GM23338 (cell line): ENCODE measurements at regions not wholly inside any gene's neighbourhood (a gene's known extent, or its start where the extent isn't known, plus 50 kb on each side); places are given as distances from the start of the nearest gene placed in this dataset.
A peak's percentile ranks its signal among the peaks of the same experiment; 100 is the strongest.

ENCODE experiments used
- ATAC-seq: fragments of 200-7000 bp; cut with Tn5 transposase; 3 replicates; pipeline ENCODE4 v1.9.1; 2020
- DNase-seq: peaks from one replicate; pipeline ENCODE4 v3.0.0-alpha.2; 2015; ENCODE audit warnings: low spot score
- H2AFZ ChIP-seq: fragments of 200-600 bp; sonication (generic); 2 replicates; pipeline ENCODE4 v1.8.0; 2016; ENCODE audit warnings: antibody characterized with exemption, mild to moderate bottlenecking, moderate library complexity
- H3F3A ChIP-seq: fragments of 200-600 bp; sonication (generic); replicated peaks from 2 replicates; pipeline ENCODE4 v1.8.0; 2017; ENCODE audit warnings: antibody characterized with exemption, mixed run types, low read depth
- H3K27ac ChIP-seq: fragments of 200-600 bp; sonication (generic); 2 replicates; pipeline ENCODE4 v1.6.1; 2016; ENCODE audit warnings: low read depth
- H3K27me3 ChIP-seq: fragments of 200-600 bp; sonication (generic); 2 replicates; pipeline ENCODE4 v1.8.0; 2016; ENCODE audit warnings: mild to moderate bottlenecking, mixed run types, moderate library complexity; ENCODE audit not compliant: insufficient read depth
- H3K36me3 ChIP-seq: fragments of 200-600 bp; sonication (generic); 2 replicates; pipeline ENCODE4 v1.8.0; 2016; ENCODE audit warnings: mild to moderate bottlenecking; ENCODE audit not compliant: insufficient read depth
- H3K4me1 ChIP-seq: fragments of 200-600 bp; sonication (generic); 2 replicates; pipeline ENCODE4 v1.8.0; 2016; ENCODE audit warnings: mild to moderate bottlenecking, moderate library complexity; ENCODE audit not compliant: insufficient read depth
- H3K4me2 ChIP-seq: fragments of 200-600 bp; sonication (generic); 2 replicates; pipeline ENCODE4 v1.7.1; 2017; ENCODE audit warnings: mixed run types
- H3K4me3 ChIP-seq: fragments of 200-600 bp; sonication (generic); 2 replicates; pipeline ENCODE4 v1.6.1; 2016; ENCODE audit warnings: mixed run types
- H3K79me2 ChIP-seq: fragments of 200-600 bp; sonication (generic); replicated peaks from 2 replicates; pipeline ENCODE4 v1.8.0; 2017; ENCODE audit warnings: mild to moderate bottlenecking; ENCODE audit not compliant: insufficient read depth
- H3K9me2 ChIP-seq: fragments of 200-600 bp; sonication (generic); 2 replicates; pipeline ENCODE4 v1.8.0; 2017; ENCODE audit not compliant: insufficient read depth
- H4K20me1 ChIP-seq: fragments of 200-600 bp; sonication (generic); replicated peaks from 2 replicates; pipeline ENCODE4 v1.8.0; 2017; ENCODE audit warnings: mild to moderate bottlenecking; ENCODE audit not compliant: insufficient read depth
- H3K27ac Mint-ChIP-seq: 2 replicates; pipeline ENCODE4 v1.8.0; 2020; ENCODE audit warnings: inconsistent platforms, mild to moderate bottlenecking, moderate library complexity, mixed read lengths
- H3K27me3 Mint-ChIP-seq: 3 replicates; pipeline ENCODE4 v1.8.0; 2022; ENCODE audit warnings: low read depth, mild to moderate bottlenecking, moderate library complexity, mixed read lengths, inconsistent platforms; ENCODE audit not compliant: insufficient read depth, poor library complexity
- H3K36me3 Mint-ChIP-seq: 3 replicates; pipeline ENCODE4 v1.8.0; 2021; ENCODE audit warnings: low read depth, mild to moderate bottlenecking, inconsistent platforms, moderate library complexity, mixed read lengths
- H3K4me1 Mint-ChIP-seq: 3 replicates; pipeline ENCODE4 v1.8.0; 2020; ENCODE audit warnings: mild to moderate bottlenecking, inconsistent platforms, mixed read lengths
- H3K4me3 Mint-ChIP-seq: 3 replicates; pipeline ENCODE4 v1.8.0; 2021; ENCODE audit warnings: moderate library complexity, mild to moderate bottlenecking, inconsistent platforms, mixed read lengths
- H3K9me3 Mint-ChIP-seq: 3 replicates; pipeline ENCODE4 v1.8.0; 2020; ENCODE audit warnings: moderate library complexity, mild to moderate bottlenecking, inconsistent platforms, mixed read lengths
- CTCF ChIP-seq, 2 experiments: fragments of 200-600 bp in 1 of 2; sonication (generic) in 1 of 2; conservative IDR thresholded peaks; 2 replicates each; pipeline versions ENCODE4 v1.5.1 to v1.6.1; 2016 to 2017; ENCODE audit warnings: antibody characterized with exemption in 2 of 2, low read depth in 2 of 2, mild to moderate bottlenecking in 2 of 2, moderate library complexity in 1 of 2
- ETS1 ChIP-seq: IDR thresholded peaks from 2 replicates; pipeline ENCODE4 v1.6.1; 2016; ENCODE audit warnings: antibody characterized with exemption
- EZH2 ChIP-seq: fragments of 200-600 bp; sonication (generic); IDR thresholded peaks from one replicate; pipeline ENCODE4 v1.8.0; 2017; ENCODE audit warnings: antibody characterized with exemption, mild to moderate bottlenecking, low read depth; ENCODE audit not compliant: unreplicated experiment
- EZH2phosphoT487 ChIP-seq: fragments of 200-600 bp; sonication (generic); IDR thresholded peaks from one replicate; pipeline ENCODE4 v1.8.1; 2018; ENCODE audit warnings: antibody characterized with exemption; ENCODE audit not compliant: unreplicated experiment
- JUNB ChIP-seq: IDR thresholded peaks from one replicate; pipeline ENCODE4 v1.6.1; 2016; ENCODE audit warnings: antibody characterized with exemption; ENCODE audit not compliant: unreplicated experiment
- POLR2AphosphoS5 ChIP-seq: IDR thresholded peaks from 2 replicates; pipeline ENCODE4 v1.6.1; 2016; ENCODE audit warnings: antibody characterized with exemption, low read depth
- REST ChIP-seq: IDR thresholded peaks from one replicate; pipeline ENCODE4 v1.6.1; 2018; ENCODE audit warnings: antibody characterized with exemption; ENCODE audit not compliant: unreplicated experiment
- STAT1 ChIP-seq: IDR thresholded peaks from one replicate; pipeline ENCODE4 v1.6.1; 2016; ENCODE audit warnings: antibody characterized with exemption; ENCODE audit not compliant: unreplicated experiment
- ZNF114 ChIP-seq: fragments of 250-450 bp; sonication (Bioruptor Pico); IDR thresholded peaks from 2 replicates; pipeline ENCODE4 v1.5.0; 2020; ENCODE audit warnings: mild to moderate bottlenecking, moderate library complexity
- ZNF331 ChIP-seq: fragments of 250-450 bp; sonication (Bioruptor Pico); IDR thresholded peaks from 2 replicates; pipeline ENCODE4 v1.5.0; 2020; ENCODE audit warnings: low read depth, mild to moderate bottlenecking, moderate library complexity

GRCh38 chr16:65698791-65699321 is 577.0 kb upstream of the CDH11 start (continued):
- TF ChIP-seq JUNB (no peak), POLR2AphosphoS5 (no peak), REST (no peak), EZH2phosphoT487 (no peak), ZNF331 (CRISPR knock-in tag) (no peak), ZNF114 (CRISPR knock-in tag) (no peak), ETS1 (no peak)

- no peaks in the 10 kb centered on the region for H3F3A ChIP-seq
- no peak overlapping the region for H3K27ac Mint-ChIP-seq
- H3K4me2 ChIP-seq, result no peak overlapping the region
- H3K4me1 ChIP-seq, result peaks cover 10% of the 10 kb centered on the region; the same call in 1 of the 2 replicates
- no peak overlapping the region; the same call in 1 of the 2 replicates for H2AFZ ChIP-seq
- peaks cover 4% of the 10 kb centered on the region for H3K27me3 Mint-ChIP-seq
- no peak overlapping the region for H3K4me3 Mint-ChIP-seq
- H3K36me3 Mint-ChIP-seq, result no peaks in the 10 kb centered on the region
- H3K36me3 ChIP-seq, result no peaks in the 10 kb centered on the region
- DNase-seq, result no peak
- no peak overlapping the region for H3K27ac ChIP-seq
- H3K27me3 ChIP-seq, result no peaks in the 10 kb centered on the region
- H3K4me3 ChIP-seq, result no peak overlapping the region
- ATAC-seq, result no peak
- no peaks in the 10 kb centered on the region for H3K79me2 ChIP-seq
- H3K9me3 Mint-ChIP-seq, result no peaks in the 10 kb centered on the region; the same call in 2 of the 3 replicates
- peaks cover 12% of the 10 kb centered on the region for H3K4me1 Mint-ChIP-seq
- H4K20me1 ChIP-seq, result no peaks in the 10 kb centered on the region
- H3K9me2 ChIP-seq, result 0 out of 2 replicates have a peak, but pooled peaks cover 3% of the 10 kb centered on the region
- TF ChIP-seq ETS1 (no peak), JUNB (no peak)
Measured at GRCh38 chr16:65697521-65697920, 575.7 kb upstream of the CDH11 start.

- no peak overlapping the region for H3K4me2 ChIP-seq
- no peak for ATAC-seq
- H3K27me3 Mint-ChIP-seq, result peaks cover 4% of the 10 kb centered on the region
Measured at GRCh38 chr16:65697065-65697464, 575.2 kb upstream of the CDH11 start.

More at GRCh38 chr16:65697065-65697464, 575.2 kb upstream of the CDH11 start:
- H3K9me3 Mint-ChIP-seq, result no peaks in the 10 kb centered on the region; the same call in 2 of the 3 replicates
- peaks cover 10% of the 10 kb centered on the region; the same call in 1 of the 2 replicates for H3K4me1 ChIP-seq
- peak overlapping the region; percentile 9; the same call in 1 of the 2 replicates for H2AFZ ChIP-seq
- no peaks in the 10 kb centered on the region for H3K36me3 Mint-ChIP-seq
- H3K9me2 ChIP-seq, result 0 out of 2 replicates have a peak, but pooled peaks cover 3% of the 10 kb centered on the region
- no peak overlapping the region for H3K27ac Mint-ChIP-seq
- H3K79me2 ChIP-seq, result no peaks in the 10 kb centered on the region
- no peak for DNase-seq
- no peaks in the 10 kb centered on the region for H3K27me3 ChIP-seq
- H3K27ac ChIP-seq, result no peak overlapping the region
- H4K20me1 ChIP-seq, result no peaks in the 10 kb centered on the region
- H3F3A ChIP-seq, result no peaks in the 10 kb centered on the region
- TF ChIP-seq ZNF331 (CRISPR knock-in tag) (no peak), EZH2 (no peak), STAT1 (no peak), CTCF (conservative IDR thresholded peaks at IDR 0.05; ENCODE audit: low read depth in 2 of 2) (peak in 1 of 2 experiments; percentile 12; a peak in 1 of 4 replicates), REST (no peak)
- no peaks in the 10 kb centered on the region for H3K36me3 ChIP-seq
- H3K4me3 ChIP-seq, result no peak overlapping the region
- no peak overlapping the region for H3K4me3 Mint-ChIP-seq
- peaks cover 11% of the 10 kb centered on the region for H3K4me1 Mint-ChIP-seq
